ENCODE measurements at regions not wholly inside any gene's neighbourhood (a gene's known extent, or its start where the extent isn't known, plus 50 kb on each side); places are given as distances from the start of the nearest gene placed in this dataset.

DNA sequence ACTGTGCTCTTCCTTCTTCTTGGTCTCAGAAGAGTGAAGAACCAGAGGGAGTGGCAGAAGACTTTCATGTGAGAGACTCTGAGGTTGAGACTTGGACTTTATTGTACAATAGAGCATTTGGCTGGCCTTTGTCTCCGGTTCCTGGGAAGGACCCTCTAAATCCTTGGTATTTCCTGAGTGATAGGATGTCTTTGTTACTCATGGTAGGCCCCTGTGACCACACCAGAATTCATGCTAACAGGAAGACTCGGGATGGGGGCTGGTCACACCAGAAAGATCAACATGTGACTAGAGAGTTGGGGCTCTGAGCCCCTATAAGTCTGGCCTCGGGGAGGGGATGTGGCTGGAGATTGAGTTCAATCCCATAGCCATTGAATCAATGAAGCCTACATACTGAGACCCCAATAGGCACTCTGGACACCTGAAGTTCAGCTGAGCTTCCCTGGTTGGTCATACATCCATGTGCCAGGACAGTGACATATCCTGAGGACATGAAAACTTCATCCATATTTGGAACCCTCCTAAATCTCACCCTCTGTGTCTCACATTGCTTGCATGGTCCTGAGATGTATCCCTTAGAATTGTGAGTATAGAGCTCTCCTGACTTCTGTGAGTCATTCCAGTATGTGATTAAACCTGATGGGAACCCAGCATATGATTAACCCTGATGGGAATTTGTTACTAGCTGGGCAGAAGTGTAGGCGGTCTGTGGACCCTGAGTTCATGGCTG, 201.7 kb downstream of the GADD45G start:
- no peak overlapping the region for H3K4me3 ChIP-seq (ENCODE audit: low read depth, low read length)

DNA sequence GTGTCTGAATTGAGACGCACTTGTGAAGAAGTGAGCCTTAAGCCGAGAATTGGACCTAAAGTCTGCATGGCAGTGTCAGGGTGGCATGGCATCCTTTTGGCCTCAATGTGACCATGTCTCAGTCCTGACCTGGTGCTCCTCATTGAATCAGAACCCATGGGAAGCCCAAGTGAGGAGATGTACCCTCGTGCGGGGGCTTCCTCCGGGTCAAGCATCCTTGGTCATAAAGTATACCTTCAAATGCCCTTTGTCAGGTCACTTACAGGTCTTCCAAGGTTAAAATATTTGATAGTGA, 202.2 kb downstream of the GADD45G start:
- H3K4me3 ChIP-seq (ENCODE audit: low read depth, low read length), result no peak overlapping the region

DNA sequence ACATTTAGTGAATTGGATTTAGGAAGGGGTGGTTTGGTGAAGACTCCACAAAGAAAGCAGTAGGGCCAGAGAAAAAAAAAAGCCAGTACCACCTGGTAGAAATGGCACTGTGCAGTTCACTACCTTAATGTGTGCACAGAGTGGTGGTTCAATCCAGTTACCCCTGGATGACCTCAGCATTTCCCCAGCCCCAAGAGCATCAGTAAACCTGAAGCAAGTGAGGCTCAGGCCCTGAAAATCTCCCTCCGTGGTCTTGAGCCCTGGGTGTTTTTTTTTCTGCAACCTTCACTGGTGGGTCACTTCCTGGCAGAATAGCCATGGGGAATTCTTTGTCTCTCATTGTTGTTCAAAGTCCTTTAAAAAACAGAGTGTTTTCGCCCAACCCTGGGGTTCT, 202.9 kb downstream of the GADD45G start:
- H3K4me3 ChIP-seq (ENCODE audit: low read depth, low read length), result no peak overlapping the region

DNA sequence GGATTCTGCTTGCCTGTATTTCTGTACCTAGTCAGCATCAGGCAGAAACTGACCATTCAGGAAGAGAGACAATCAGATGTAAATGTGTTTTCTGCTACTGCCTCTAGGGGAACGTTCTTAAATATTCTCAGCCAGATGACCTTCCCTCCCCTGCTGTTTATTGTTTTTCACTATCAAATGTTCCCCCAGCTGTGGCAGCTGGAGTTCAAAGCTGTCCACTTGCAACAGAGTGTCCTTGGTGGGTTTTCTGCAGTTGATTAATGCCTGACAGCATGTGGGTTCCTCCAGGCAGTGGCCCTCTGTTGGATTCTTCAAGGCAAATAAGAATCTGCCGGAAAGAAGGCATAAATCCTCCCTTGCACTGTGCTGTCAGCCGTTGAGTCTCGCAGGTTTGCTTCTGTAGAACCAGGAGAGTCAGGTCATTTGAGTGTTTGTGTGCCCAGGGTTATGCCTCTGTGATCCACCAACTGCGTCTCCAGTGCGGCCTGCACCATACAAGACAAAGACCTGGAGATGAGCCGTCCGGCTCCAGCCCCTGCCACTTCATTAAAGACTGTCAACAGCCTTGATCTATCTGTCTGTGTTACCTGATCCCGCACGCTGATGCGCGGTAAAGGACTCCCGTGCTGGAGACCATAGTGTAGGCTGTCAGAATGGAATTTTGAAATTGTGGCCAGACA, 203.4 kb downstream of the GADD45G start:
- no peak overlapping the region for H3K4me3 ChIP-seq (ENCODE audit: low read depth, low read length)

DNA sequence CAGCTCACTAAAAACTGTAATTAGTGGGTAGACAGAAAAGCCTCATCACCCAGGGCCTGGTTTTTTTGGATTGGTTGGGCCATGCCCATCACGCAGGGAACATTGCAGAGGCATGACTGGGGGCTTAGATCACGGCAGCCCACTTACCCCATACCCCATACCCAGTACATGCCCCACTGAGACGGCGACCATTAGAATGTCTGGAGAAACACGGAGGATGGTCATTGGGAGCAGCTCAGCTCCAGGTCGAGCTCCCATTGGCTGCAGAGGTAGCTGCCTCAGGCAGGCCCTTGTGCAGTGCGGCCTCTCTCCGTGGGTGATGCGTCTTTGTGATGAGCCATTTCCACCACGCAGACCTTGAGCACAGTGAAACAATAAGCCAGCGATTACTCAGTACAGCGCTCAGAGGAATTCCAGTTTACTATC, 204.0 kb downstream of the GADD45G start:
- no peak overlapping the region for H3K4me3 ChIP-seq (ENCODE audit: low read depth, low read length)

DNA sequence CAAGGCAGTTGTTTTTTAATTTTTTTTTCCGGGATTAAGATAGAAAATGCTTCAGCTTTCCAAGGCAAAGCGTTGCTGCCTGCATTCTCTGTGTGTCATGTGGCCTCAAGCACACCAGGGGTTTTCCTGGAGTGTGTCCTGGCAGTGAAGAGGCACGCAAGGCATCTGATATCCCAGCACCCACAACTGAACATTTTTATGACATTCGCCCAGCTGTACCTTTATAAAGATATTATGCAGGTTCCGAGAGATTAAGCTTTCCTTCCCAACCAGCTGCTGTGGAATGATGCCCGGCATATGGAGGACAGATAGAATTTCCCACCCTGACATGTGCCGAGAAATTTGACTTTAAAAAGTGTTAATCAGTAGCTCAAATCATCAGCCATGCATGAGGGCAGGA, 205.6 kb downstream of the GADD45G start:
- no peak overlapping the region for H3K4me3 ChIP-seq (ENCODE audit: low read depth, low read length)

DNA sequence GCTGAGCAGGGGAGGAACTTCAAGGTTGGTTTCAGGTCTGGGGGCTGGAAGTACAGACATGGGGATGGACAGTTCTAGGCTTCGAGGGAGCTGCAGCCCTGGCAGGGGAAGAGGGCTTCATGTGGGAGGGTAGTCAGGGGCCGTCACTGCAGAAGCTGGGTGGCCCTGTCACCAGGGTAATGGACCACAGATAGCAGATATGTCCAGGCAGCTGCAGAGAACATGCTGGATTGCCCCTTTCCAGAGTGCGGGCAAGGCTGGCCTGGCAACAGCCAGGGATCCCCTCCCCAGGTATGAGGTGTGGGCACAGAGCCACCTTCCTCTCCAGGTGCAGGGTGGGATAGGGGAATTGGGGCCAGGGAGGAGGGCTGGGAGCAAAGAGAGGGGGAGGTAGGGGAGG, 206.5 kb downstream of the GADD45G start:
- no peak overlapping the region for H3K4me3 ChIP-seq (ENCODE audit: low read depth, low read length)

DNA sequence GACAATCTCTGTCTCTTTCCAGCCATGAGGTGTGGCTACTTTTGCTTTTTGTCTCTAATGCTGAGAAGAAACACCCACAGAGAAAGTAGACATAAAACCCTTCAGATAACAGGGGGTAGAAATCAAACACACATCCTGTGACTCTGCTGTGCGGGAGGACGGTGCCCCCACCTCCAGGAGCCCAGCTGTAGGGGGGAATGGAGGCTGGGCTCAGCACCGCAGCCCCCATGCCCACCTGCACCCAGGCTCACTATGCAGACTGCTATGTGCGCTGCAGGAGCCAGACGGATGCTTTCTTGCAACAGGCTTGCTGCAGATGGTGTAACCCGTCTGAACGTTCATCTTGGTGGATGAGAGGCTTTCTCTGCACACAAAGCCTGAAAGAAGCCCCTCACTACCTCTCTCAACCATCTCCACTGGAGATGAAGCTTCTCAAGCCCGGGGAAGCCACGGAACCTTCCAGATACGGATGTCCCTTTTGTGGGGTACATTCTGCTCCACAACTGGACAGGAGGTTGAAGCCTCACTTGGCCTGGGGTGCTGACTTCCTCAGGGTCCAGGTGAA, 207.2 kb downstream of the GADD45G start:
- no peak overlapping the region for H3K4me3 ChIP-seq (ENCODE audit: low read depth, low read length)

DNA sequence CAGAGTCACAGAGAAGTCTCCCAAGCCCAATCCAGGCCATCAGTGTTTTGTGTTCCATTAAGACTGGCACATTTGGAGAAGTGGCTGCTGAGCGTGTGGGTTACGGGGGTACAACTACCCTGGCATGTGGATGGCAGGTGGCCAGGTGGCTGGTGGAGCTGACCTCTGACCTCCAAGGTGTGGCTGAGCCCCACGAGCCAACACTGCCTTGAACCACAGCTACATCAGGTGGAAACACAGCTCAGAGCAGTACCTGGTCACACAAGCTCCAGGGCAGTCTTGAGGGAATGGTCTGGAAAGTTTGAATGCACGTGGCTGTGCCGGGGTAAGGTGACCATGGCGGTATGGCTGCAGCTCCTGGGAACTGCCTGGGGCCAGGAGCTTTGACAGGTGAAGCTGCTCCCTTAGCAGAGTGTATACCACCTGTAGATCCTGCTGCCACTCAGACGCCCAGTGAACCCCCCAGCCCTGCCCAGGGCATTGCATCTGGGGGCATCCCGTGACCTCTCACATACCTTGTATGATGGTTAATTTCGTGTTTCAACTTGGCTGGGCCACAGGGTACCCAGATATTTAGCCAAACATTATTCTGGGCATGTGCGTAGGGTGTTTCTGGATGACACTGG, 207.9 kb downstream of the GADD45G start:
- H3K4me3 ChIP-seq (ENCODE audit: low read depth, low read length), result no peak overlapping the region

DNA sequence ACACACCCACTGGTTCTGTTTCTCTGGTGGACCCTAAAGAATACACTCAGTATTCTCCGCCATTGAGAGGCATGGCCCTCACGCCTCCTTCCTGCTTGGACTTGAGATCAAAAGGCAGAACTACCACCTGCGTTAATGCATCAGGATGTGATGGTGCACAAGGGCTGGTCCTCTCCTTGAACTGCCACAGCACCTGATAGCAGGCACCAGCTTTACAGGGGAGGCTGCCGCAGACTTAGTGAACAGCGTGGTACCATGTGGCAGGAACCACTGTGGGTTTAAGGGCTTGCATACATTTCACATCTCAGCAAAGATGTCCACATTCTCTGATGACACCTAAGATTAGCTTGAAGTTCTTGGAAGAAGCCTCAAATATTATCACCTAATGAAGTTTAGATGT, 208.7 kb downstream of the GADD45G start:
- H3K4me3 ChIP-seq (ENCODE audit: low read depth, low read length), result no peak overlapping the region

DNA sequence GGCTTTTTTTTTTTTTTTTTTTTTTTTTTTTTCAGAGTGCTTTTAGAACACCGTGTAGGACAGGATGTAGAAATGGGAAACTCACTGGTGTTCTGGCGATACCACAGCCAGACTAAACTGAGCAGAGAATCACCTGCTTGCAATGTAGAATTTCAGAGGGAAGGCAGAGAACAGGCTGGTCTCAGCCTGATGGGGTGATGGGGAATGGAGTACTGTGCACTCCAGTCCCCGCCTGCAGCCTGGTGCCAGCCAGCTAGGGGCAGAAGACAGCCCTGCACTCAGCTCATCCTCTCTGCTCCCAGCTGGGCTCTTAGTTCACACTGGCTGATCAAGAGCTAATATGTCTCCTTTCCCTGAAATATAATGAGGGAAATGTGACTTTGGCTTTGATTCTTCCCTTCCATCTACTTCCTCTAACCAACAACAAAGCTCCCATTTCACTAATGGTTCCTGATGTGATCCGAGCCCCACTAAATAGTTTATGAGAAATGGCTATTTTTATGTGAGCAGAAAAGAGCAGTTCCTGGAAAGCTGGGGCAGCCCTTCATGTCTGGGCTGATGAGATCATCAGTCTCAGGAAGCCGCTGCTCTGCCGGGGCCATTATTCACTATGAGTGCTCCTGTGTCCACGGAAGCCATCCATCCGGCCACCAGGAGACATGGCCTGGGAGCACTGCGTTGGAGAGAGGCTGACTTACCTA, 209.7 kb downstream of the GADD45G start:
- H3K4me3 ChIP-seq (ENCODE audit: low read depth, low read length), result no peak overlapping the region

DNA sequence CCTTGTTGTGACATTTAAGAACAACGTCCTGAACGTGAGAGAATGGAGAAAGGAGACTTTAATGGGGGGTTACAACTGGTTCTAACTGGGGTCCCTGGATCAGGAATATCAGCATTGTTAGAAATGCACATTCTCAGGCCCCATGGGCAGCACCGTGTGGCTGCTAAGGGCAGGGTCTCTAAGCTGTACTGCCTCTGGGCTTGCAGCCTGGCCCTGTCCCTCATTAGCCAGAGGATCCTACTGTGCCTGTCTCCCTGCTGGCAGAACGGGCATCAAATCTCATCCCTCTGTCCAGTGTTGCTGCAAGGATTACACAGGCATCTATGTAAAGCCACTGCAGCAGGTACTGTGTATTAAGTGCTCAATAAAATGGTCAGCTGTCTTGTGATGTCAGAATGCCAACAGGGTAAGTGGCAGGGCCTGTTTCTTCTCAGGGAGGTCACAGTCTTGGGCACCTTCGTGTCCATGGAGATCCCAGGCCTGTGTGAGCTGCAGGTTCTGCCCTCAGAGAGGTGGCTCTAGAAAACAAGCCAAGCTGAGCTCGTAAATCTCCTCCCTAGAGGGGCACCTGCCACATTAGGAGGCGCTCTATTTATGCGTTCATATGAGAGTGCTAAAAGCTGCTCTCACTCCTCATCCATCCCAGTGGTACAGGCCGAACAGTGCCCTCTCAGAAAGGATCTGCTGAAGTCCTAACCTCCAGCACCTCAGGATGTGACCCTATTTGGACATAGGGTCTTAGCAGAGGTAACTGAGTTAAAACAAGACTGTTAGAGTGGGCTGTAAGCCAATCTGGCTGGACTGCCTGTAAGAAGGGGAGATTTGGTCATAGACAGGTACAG, 210.5 kb downstream of the GADD45G start:
- H3K4me3 ChIP-seq (ENCODE audit: low read depth, low read length), result no peak overlapping the region

DNA sequence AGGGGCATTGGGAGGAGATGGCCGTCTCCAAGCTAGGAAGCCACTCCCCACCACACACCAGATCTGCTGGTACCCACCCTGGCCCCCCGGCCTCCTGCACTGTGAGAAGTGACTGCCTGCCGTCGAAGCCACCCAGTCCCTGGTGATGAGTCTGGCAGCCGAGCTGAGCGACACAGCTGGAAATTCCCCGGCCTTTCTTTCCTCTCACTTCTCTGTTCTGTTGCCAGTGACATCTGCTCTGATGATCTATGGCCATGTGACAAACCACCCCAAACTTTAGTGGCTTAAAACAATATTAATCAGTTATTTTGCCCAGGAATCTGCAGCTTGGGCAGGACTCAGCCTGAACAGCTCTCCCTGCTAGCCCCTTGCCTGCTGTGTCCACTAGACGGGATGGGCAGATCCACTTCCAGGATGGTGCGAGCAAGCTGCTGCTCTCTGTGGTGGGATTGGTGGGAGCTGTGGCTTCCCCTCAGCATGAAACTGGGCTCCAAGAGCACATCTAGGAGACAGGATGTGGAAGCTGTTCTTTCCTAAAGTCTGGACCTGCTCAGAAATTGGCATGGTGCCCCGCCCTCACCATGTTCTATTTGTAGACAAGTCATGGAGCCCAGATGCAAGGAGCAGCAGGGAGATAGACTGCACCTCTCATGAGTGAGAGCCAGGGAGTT, 211.2 kb downstream of the GADD45G start:
- H3K4me3 ChIP-seq (ENCODE audit: low read depth, low read length), result no peak overlapping the region

DNA sequence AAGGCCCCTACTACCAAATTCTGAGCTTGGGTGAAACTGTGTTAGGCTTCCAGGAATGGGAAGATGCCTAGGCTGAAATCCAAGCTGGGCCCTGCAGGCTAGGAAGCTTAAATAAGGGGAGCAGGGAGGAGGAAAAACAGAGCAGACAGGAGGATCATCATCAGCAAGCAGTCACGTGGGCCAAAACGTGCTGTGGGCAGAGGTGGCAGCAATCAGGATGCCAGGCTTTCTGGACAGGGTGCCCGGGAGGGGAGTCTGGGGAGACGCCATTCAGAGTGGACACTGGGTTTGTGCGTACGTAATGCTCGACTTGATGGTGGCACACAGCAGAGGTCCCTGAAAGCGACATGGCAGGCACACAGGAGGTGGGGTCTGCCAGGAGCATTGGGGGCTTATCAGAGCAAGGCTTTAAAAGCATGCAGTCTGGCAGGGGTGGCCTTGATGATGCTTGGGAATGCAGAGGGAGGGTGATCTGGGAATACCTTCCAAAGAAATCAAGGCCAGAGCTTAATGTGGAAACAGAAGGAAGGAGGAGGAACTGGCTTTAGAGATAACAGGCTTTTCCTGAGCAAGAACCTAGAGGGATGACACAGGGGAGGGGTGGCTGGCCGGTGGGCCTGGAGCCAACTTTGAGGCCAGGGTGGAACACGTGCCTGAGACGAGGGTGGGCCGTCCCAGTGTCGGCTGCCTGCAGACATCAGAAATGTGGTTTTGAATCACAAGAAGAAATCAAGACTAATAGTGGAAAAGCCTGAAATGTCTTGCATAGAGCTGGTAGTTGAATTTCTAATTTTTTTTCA, 212.5 kb downstream of the GADD45G start:
- no peak overlapping the region for H3K4me3 ChIP-seq (ENCODE audit: low read depth, low read length)

DNA sequence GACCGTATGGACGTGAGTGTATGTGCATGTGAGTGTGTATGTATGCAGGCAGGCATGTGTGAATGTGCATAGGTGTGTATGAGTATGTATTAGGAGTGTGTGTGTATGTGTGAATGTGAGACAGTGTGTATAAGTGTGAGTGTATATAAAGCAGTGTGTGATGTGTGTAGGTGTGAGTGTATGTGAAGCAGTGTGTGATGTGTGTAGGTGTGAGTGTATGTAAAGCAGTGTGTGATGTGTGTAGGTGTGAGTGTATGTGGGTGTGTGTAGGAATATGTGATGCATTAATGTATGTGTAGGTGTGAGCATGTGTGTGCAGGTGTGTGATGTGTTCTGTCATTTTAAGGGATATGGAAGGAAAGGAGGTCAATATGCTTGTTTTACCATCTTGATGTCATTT, 215.5 kb downstream of the GADD45G start:
- no peak overlapping the region for H3K4me3 ChIP-seq (ENCODE audit: low read depth, low read length)

DNA sequence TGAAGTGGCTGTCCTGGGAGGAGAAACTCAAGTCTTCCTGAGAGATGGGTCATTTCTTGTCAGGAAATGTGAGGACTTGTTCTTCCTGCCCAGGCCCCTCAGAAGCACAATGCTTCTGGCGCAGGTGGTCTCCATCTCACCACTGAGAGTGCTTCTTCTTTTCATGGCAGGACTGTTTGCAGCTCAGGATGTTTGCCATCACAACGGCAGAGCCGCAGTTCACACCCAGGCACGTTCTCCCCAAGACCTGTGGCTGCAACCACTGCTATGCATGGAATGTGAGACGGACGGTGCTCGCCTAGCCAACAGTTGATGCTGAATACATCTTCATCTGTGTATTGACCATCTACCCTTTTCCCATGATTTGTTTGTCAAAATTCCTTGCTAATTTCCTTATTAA, 216.3 kb downstream of the GADD45G start:
- no peak overlapping the region for H3K4me3 ChIP-seq (ENCODE audit: low read depth, low read length)

DNA sequence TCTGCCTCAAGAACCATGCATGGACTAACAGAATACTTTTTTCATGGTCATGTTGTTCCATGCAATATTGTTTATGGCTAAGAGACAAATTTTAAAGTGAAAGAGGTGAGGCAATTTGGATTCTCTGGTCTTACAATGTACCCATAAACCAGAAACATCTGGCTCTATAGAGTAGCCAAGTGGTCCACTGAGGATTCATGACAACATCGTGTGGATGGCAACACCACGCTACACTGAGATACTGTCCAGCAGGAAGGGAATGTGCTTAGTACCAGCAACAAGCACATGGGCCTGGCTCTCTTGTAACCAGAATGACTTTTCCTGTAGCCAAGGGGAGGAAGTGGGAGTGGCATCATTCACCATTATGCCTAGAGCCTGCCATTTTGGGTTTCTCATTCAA, 218.2 kb downstream of the GADD45G start:
- no peak overlapping the region for H3K4me3 ChIP-seq (ENCODE audit: low read depth, low read length)

DNA sequence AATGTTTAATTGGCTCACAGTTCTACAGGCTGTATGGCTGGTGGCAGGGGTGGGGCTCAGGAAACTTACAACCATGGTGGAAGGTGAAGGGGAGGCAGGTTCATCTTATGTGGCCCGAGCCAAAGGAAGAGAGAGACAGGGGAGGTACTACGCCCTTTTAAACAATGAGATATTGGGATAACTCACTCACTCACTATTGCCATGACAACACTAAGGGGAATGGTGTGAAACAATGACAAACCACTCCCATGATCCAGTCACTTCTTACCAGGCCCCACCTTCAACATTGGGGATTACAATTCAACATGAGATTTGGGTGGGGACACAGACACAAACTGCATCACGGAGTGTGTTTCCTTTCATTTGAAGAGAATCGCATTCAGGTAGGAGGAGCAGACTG, 220.9 kb downstream of the GADD45G start:
- no peak overlapping the region for H3K4me3 ChIP-seq (ENCODE audit: low read depth, low read length)

DNA sequence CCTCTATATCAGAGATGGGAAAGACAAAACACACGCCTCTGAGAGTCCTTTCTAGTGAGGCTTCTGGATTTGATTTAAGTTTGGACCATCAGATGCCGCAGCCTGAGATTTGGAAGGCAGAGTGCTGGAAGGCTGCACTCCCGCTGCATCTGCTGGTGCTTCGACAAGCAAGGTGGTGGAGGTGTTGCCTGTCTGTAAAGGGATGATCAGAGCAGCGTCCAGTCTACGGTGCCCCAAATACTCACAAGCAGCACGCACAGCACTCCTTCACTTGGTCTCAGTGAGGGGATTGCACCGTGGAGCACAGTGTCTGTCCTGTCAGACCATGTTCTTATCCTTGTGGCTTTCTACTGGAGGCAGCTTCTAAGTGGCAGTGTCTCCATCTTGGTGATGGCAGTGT, 221.4 kb downstream of the GADD45G start:
- no peak overlapping the region for H3K4me3 ChIP-seq (ENCODE audit: low read depth, low read length)
